RWPE2 (cell line): ENCODE measurements at regions not wholly inside any gene's neighbourhood (a gene's known extent, or its start where the extent isn't known, plus 50 kb on each side); places are given as distances from the start of the nearest gene placed in this dataset.
A peak's percentile ranks its signal among the peaks of the same experiment; 100 is the strongest.

ENCODE experiments used
- ATAC-seq: fragments of 200-7000 bp; cut with Tn5 transposase; 3 replicates; pipeline ENCODE4 v1.9.1; 2021; ENCODE audit warnings: low read depth
- DNase-seq: peaks from one replicate; pipeline ENCODE4 v3.0.0-alpha.2; 2020; ENCODE audit warnings: low spot score
- H3K27ac ChIP-seq: fragments of 450-650 bp; 2 replicates; pipeline ENCODE4 v1.5.1; 2017; ENCODE audit warnings: mild to moderate bottlenecking; ENCODE audit not compliant: poor library complexity, severe bottlenecking
- H3K27me3 ChIP-seq: fragments of 250-450 bp; sonication (Bioruptor Pico); 2 replicates; pipeline ENCODE4 v1.5.1; 2021; ENCODE audit warnings: mild to moderate bottlenecking, moderate library complexity; ENCODE audit not compliant: insufficient read depth, poor library complexity, severe bottlenecking
- H3K36me3 ChIP-seq: fragments of 250-450 bp; sonication (Bioruptor Pico); 2 replicates; pipeline ENCODE4 v1.5.1; 2020; ENCODE audit warnings: low read depth, mild to moderate bottlenecking, moderate library complexity
- H3K4me1 ChIP-seq: fragments of 250-450 bp; sonication (Bioruptor Pico); 2 replicates; pipeline ENCODE4 v1.5.1; 2021; ENCODE audit warnings: mild to moderate bottlenecking, moderate library complexity; ENCODE audit not compliant: insufficient read depth, poor library complexity, severe bottlenecking
- H3K4me3 ChIP-seq: fragments of 250-450 bp; sonication (Bioruptor Pico); 2 replicates; pipeline ENCODE4 v1.5.1; 2021; ENCODE audit warnings: mild to moderate bottlenecking, moderate library complexity; ENCODE audit not compliant: severe bottlenecking
- H3K9me3 ChIP-seq: fragments of 250-450 bp; sonication (Bioruptor Pico); 2 replicates; pipeline ENCODE4 v1.5.1; 2021; ENCODE audit warnings: mild to moderate bottlenecking, moderate library complexity; ENCODE audit not compliant: severe bottlenecking
- CTCF ChIP-seq: fragments of 450-650 bp; IDR thresholded peaks from one replicate; pipeline ENCODE4 v1.5.1; 2017; ENCODE audit warnings: mild to moderate bottlenecking, moderate library complexity; ENCODE audit not compliant: poor library complexity, severe bottlenecking

- ATAC-seq (peak; percentile 31; the same call in 1 of the 3 replicates), DNase-seq (no peak)
- no peaks in the 10 kb centered on the region for H3K36me3 ChIP-seq
- no peak for TF ChIP-seq CTCF
- H3K27me3 ChIP-seq, result no peaks in the 10 kb centered on the region
- H3K27ac ChIP-seq, result no peak overlapping the region
- no peaks in the 10 kb centered on the region for H3K9me3 ChIP-seq
- no peaks in the 10 kb centered on the region for H3K4me1 ChIP-seq
- H3K4me3 ChIP-seq, result no peak overlapping the region
Measured at GRCh38 chr10:57791546-57791945, 476.1 kb downstream of the IPMK start.

GRCh38 chr10:57790703-57791102 lies 477.0 kb downstream of the IPMK start:
- no peak overlapping the region for H3K27ac ChIP-seq
- H3K36me3 ChIP-seq, result no peaks in the 10 kb centered on the region
- ATAC-seq (no peak), DNase-seq (no peak)
- no peaks in the 10 kb centered on the region for H3K27me3 ChIP-seq
- H3K9me3 ChIP-seq, result no peaks in the 10 kb centered on the region
- H3K4me1 ChIP-seq, result peaks cover 4% of the 10 kb centered on the region
- H3K4me3 ChIP-seq, result no peak overlapping the region
- no peak for TF ChIP-seq CTCF

GRCh38 chr10:57788117-57788516 lies 479.6 kb downstream of the IPMK start:
- ATAC-seq, result no peak
- Histone ChIP-seq H3K27ac (no peak overlapping the region), H3K4me3 (no peak overlapping the region), H3K9me3 (no peaks in the 10 kb centered on the region), H3K27me3 (no peaks in the 10 kb centered on the region), H3K4me1 (peaks cover 13% of the 10 kb centered on the region), H3K36me3 (no peaks in the 10 kb centered on the region)
- DNase-seq, result no peak
- no peak for TF ChIP-seq CTCF

- H3K27ac ChIP-seq, result no peak overlapping the region
- no peaks in the 10 kb centered on the region for H3K27me3 ChIP-seq
- no peak overlapping the region for H3K4me3 ChIP-seq
- no peak for ATAC-seq
- H3K4me1 ChIP-seq, result peaks cover 13% of the 10 kb centered on the region
- no peak for TF ChIP-seq CTCF
- no peaks in the 10 kb centered on the region for H3K36me3 ChIP-seq
- DNase-seq, result no peak
- no peaks in the 10 kb centered on the region for H3K9me3 ChIP-seq
Measured at GRCh38 chr10:57786850-57787750, 480.6 kb downstream of the IPMK start.

- Histone ChIP-seq H3K27me3 (no peaks in the 10 kb centered on the region), H3K27ac (peak overlapping the region; percentile 37), H3K9me3 (no peaks in the 10 kb centered on the region), H3K36me3 (no peaks in the 10 kb centered on the region), H3K4me3 (no peak overlapping the region), H3K4me1 (peaks cover 13% of the 10 kb centered on the region)
- DNase-seq, result no peak
- no peak for ATAC-seq
- TF ChIP-seq CTCF, result no peak
Measured at GRCh38 chr10:57786331-57786730, 481.4 kb downstream of the IPMK start.
